Stimulated activated CD4-positive, alpha-beta T cell treated with anti-CD3 and anti-CD28 coated beads, Interleukin-15, amount 100 ng/mL, for 1 hour (primary cell): ENCODE measurements at regions not wholly inside any gene's neighbourhood (a gene's known extent, or its start where the extent isn't known, plus 50 kb on each side); places are given as distances from the start of the nearest gene placed in this dataset.
"Not testable (repeated sequence)": the region's sequence is repeated elsewhere in the genome, so short reads cannot be mapped to it uniquely, and the experiment has no call there.

Experiments
- DNase-seq, 2 donors: peaks; one replicate each; pipeline ENCODE4 v3.0.0-alpha.2; 2020; ENCODE audit warnings: low read depth in 1 of 2, low spot score in 1 of 2

- no peak for DNase-seq
Measured at GRCh38 chr20:56765172-56766073, 136.3 kb downstream of the TFAP2C start.

- DNase-seq = no peak
Measured at GRCh38 chr20:56766528-56766927, 137.4 kb downstream of the TFAP2C start.

GRCh38 chr20:56769921-56770600 lies 141.0 kb downstream of the TFAP2C start:
- no peak for DNase-seq

GRCh38 chr20:56773749-56774148 lies 144.6 kb downstream of the TFAP2C start:
- DNase-seq = no peak

- DNase-seq = no peak
Measured at GRCh38 chr20:56774873-56775272, 145.8 kb downstream of the TFAP2C start.

- DNase-seq = no peak
Measured at GRCh38 chr20:56776345-56776744, 147.2 kb downstream of the TFAP2C start.

- DNase-seq = no peak
Measured at GRCh38 chr20:56778765-56779195, 149.7 kb downstream of the TFAP2C start.

- DNase-seq = no peak
Measured at GRCh38 chr20:56779452-56780143, 150.5 kb downstream of the TFAP2C start.

- no peak for DNase-seq
Measured at GRCh38 chr20:56780266-56780665, 151.2 kb downstream of the TFAP2C start.

GRCh38 chr20:56781108-56781739 lies 152.1 kb downstream of the TFAP2C start:
- no peak for DNase-seq

- not testable (repeated sequence) for DNase-seq
Measured at GRCh38 chr20:56781987-56782560, 153.0 kb downstream of the TFAP2C start.

GRCh38 chr20:56782814-56783213 lies 153.7 kb downstream of the TFAP2C start:
- DNase-seq = not testable (repeated sequence)

GRCh38 chr20:56783826-56784225 lies 154.7 kb downstream of the TFAP2C start:
- DNase-seq = no peak

GRCh38 chr20:56786503-56786902 lies 157.4 kb downstream of the TFAP2C start:
- DNase-seq = no peak

- DNase-seq = no peak
Measured at GRCh38 chr20:56788041-56788670, 159.1 kb downstream of the TFAP2C start.

- no peak for DNase-seq
Measured at GRCh38 chr20:56788671-56789610, 159.8 kb downstream of the TFAP2C start.

GRCh38 chr20:56793916-56794315 lies 164.8 kb downstream of the TFAP2C start:
- DNase-seq = no peak

GRCh38 chr20:56795492-56795891 lies 166.4 kb downstream of the TFAP2C start:
- DNase-seq = no peak

GRCh38 chr20:56796345-56796744 lies 167.2 kb downstream of the TFAP2C start:
- DNase-seq = no peak
